CD14-positive monocyte (primary cell): ENCODE measurements at regions not wholly inside any gene's neighbourhood (a gene's known extent, or its start where the extent isn't known, plus 50 kb on each side); places are given as distances from the start of the nearest gene placed in this dataset.

Source experiments
- DNase-seq, 3 donors: peaks; one replicate each; pipeline ENCODE4 v3.0.0-alpha.2; 2011 to 2022
- H2AFZ ChIP-seq: 2 replicates; pipeline ENCODE4 v1.6.0; 2012; ENCODE audit warnings: mild to moderate bottlenecking, low read depth, low read length, inconsistent platforms; ENCODE audit not compliant: insufficient read depth, poor library complexity, severe bottlenecking
- H3K27ac ChIP-seq, 2 donors: 1 replicate in 1 of 2; 2 replicates in 1 of 2; pipeline ENCODE4 v1.5.1; 2012 to 2013; ENCODE audit warnings: low read length in 2 of 2, control low read depth in 1 of 2, inconsistent platforms in 1 of 2, low read depth in 1 of 2, mild to moderate bottlenecking in 1 of 2
- H3K27me3 ChIP-seq, 2 donors: one replicate each; pipeline versions ENCODE4 v1.6.0 to v1.6.1; 2011 to 2013; ENCODE audit warnings: low read length in 2 of 2; ENCODE audit not compliant: control insufficient read depth in 2 of 2, insufficient read depth in 2 of 2
- H3K36me3 ChIP-seq, 2 donors: replicated peaks in 1 of 2; 1 replicate in 1 of 2; 2 replicates in 1 of 2; pipeline versions ENCODE4 v1.5.1 to v1.6.1; 2012 to 2013; ENCODE audit warnings: low read length in 2 of 2, control low read depth in 1 of 2, inconsistent platforms in 1 of 2, mild to moderate bottlenecking in 1 of 2; ENCODE audit not compliant: insufficient read depth in 2 of 2, control insufficient read depth in 1 of 2
- H3K4me1 ChIP-seq, 2 donors: 1 replicate in 1 of 2; 2 replicates in 1 of 2; pipeline versions ENCODE4 v1.5.1 to v1.6.1; 2012 to 2013; ENCODE audit warnings: low read length in 2 of 2, control low read depth in 1 of 2, inconsistent platforms in 1 of 2, mild to moderate bottlenecking in 1 of 2, moderate library complexity in 1 of 2; ENCODE audit not compliant: insufficient read depth in 2 of 2, control insufficient read depth in 1 of 2
- H3K4me2 ChIP-seq: replicated peaks from 2 replicates; pipeline ENCODE3; 2012; ENCODE audit warnings: low read length, moderate library complexity, mild to moderate bottlenecking; ENCODE audit not compliant: poor library complexity, severe bottlenecking; ENCODE audit errors: extremely low read depth
- H3K4me3 ChIP-seq, 3 experiments: fragments of 200-600 bp in 1 of 3; sonication (generic) in 1 of 3; replicated peaks in 1 of 3; 1 replicate in 2 of 3; 2 replicates in 1 of 3; pipeline ENCODE4 v1.5.1; 2011 to 2013; ENCODE audit warnings: low read length in 3 of 3, mild to moderate bottlenecking in 3 of 3, control low read depth in 2 of 3, low read depth in 2 of 3, inconsistent platforms in 1 of 3, moderate library complexity in 1 of 3
- H3K79me2 ChIP-seq: 2 replicates; pipeline ENCODE4 v1.6.0; 2012; ENCODE audit warnings: mild to moderate bottlenecking, control low read depth, inconsistent platforms, low read length, moderate library complexity; ENCODE audit not compliant: insufficient read depth
- H3K9ac ChIP-seq: 2 replicates; pipeline ENCODE4 v1.6.0; 2017; ENCODE audit warnings: low read length, mild to moderate bottlenecking; ENCODE audit not compliant: insufficient read depth, poor library complexity, severe bottlenecking
- H3K9me3 ChIP-seq, 2 donors: replicated peaks in 1 of 2; 1 replicate in 1 of 2; 2 replicates in 1 of 2; pipeline versions ENCODE4 v1.5.1 to v1.6.1; 2012 to 2013; ENCODE audit warnings: low read length in 2 of 2, control low read depth in 1 of 2; ENCODE audit not compliant: control insufficient read depth in 1 of 2, insufficient read depth in 1 of 2
- H4K20me1 ChIP-seq: 2 replicates; pipeline ENCODE4 v1.6.0; 2012; ENCODE audit warnings: mild to moderate bottlenecking, low read length, control low read depth, moderate library complexity; ENCODE audit not compliant: insufficient read depth
- H3K27ac Mint-ChIP-seq, 7 donors: one replicate each; pipeline ENCODE4 v1.8.0; 2020; ENCODE audit warnings: mild to moderate bottlenecking in 7 of 7, mixed read lengths in 7 of 7, moderate library complexity in 6 of 7, inconsistent platforms in 2 of 7
- H3K27me3 Mint-ChIP-seq, 3 donors: one replicate each; pipeline ENCODE4 v1.8.0; 2021 to 2022; ENCODE audit warnings: low read depth in 3 of 3, mild to moderate bottlenecking in 3 of 3, mixed read lengths in 3 of 3, moderate library complexity in 3 of 3, inconsistent platforms in 1 of 3
- H3K36me3 Mint-ChIP-seq, 2 donors: one replicate each; pipeline ENCODE4 v1.8.0; 2020; ENCODE audit warnings: mixed read lengths in 2 of 2, inconsistent platforms in 1 of 2, mild to moderate bottlenecking in 1 of 2
- H3K4me1 Mint-ChIP-seq: one replicate; pipeline ENCODE4 v1.8.0; 2020; ENCODE audit warnings: mild to moderate bottlenecking, mixed read lengths
- H3K4me3 Mint-ChIP-seq, 2 donors: one replicate each; pipeline ENCODE4 v1.8.0; 2020; ENCODE audit warnings: mild to moderate bottlenecking in 2 of 2, mixed read lengths in 2 of 2, moderate library complexity in 1 of 2
- H3K9me3 Mint-ChIP-seq, 7 donors: one replicate each; pipeline ENCODE4 v1.8.0; 2020 to 2022; ENCODE audit warnings: mixed read lengths in 7 of 7, mild to moderate bottlenecking in 6 of 7, moderate library complexity in 6 of 7, inconsistent platforms in 2 of 7
- WGBS: methylation state at CpG from one replicate; pipeline ENCODE4 v1.1.5; 2013; ENCODE audit warnings: missing lambda C conversion rate; ENCODE audit not compliant: insufficient coverage; 5-methylcytosine and 5-hydroxymethylcytosine counted together
- intact Hi-C, 2 donors: fragments of 100-400 bp; cut with micrococcal nuclease; formaldehyde crosslinking; loops; one replicate each; pipeline versions ENCODE4 v1.15.0 to v1.15.1; 2023
- TF ChIP-seq, protein P1 (sequence below): fragments of 200-600 bp; IDR thresholded peaks from one replicate; pipeline ENCODE4 v1.8.0; 2022; ENCODE audit warnings: antibody characterized with exemption, mild to moderate bottlenecking

GRCh38 chr5:23260621-23261020 is 246.8 kb upstream of the PRDM9 start:
- Histone ChIP-seq H3K4me2 (no peak overlapping the region), H3K36me3 (no peaks in the 10 kb centered on the region), H3K4me1 (no peaks in the 10 kb centered on the region), H3K27me3 (no peaks in the 10 kb centered on the region), H3K9me3 (no peaks in the 10 kb centered on the region), H3K27ac (no peak overlapping the region), H3K4me3 (no peak overlapping the region), H3K79me2 (no peaks in the 10 kb centered on the region), H4K20me1 (no peaks in the 10 kb centered on the region), H3K9ac (no peak overlapping the region), H2AFZ (no peak overlapping the region)
- DNase-seq, result no peak
- no peaks in the 10 kb centered on the region for H3K9me3 Mint-ChIP-seq
- no peak overlapping the region for H3K27ac Mint-ChIP-seq
- no peaks in the 10 kb centered on the region for H3K27me3 Mint-ChIP-seq
- no peaks in the 10 kb centered on the region for H3K4me1 Mint-ChIP-seq
- H3K36me3 Mint-ChIP-seq, result no peaks in the 10 kb centered on the region
- TF ChIP-seq, protein P1, sequence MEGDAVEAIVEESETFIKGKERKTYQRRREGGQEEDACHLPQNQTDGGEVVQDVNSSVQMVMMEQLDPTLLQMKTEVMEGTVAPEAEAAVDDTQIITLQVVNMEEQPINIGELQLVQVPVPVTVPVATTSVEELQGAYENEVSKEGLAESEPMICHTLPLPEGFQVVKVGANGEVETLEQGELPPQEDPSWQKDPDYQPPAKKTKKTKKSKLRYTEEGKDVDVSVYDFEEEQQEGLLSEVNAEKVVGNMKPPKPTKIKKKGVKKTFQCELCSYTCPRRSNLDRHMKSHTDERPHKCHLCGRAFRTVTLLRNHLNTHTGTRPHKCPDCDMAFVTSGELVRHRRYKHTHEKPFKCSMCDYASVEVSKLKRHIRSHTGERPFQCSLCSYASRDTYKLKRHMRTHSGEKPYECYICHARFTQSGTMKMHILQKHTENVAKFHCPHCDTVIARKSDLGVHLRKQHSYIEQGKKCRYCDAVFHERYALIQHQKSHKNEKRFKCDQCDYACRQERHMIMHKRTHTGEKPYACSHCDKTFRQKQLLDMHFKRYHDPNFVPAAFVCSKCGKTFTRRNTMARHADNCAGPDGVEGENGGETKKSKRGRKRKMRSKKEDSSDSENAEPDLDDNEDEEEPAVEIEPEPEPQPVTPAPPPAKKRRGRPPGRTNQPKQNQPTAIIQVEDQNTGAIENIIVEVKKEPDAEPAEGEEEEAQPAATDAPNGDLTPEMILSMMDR, result no peak
- H3K4me3 Mint-ChIP-seq, result no peak overlapping the region
- intact Hi-C loops, result no loop called here
- WGBS, result no CpG with 5 or more reads among the region's 1 CpG

DNA sequence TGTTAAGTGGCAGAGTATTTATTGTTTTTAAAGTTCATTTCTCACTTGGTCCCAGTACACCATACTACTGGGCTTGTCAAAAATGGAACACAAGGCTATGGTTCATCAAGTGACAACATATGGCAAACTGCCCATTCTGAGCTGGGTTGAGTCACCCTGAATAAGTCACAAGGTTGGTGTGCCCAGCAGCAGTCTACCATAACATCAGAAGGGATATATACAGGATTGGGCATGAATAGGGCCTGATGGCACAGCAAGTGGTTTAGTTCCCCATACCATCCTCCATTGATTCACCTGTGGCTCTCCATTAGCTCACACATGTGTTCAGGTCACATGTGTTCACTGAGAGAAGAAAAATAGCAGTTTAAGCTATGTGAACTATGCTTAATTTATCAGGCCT is 249.8 kb upstream of the PRDM9 start:
- Mint-ChIP-seq H3K4me3 (no peak overlapping the region), H3K9me3 (peaks cover 0 to 3% (median 0%) of the 10 kb centered on the region in 7 donors), H3K27me3 (no peaks in the 10 kb centered on the region), H3K36me3 (no peaks in the 10 kb centered on the region), H3K27ac (no peak overlapping the region), H3K4me1 (no peaks in the 10 kb centered on the region)
- Histone ChIP-seq H3K27me3 (no peaks in the 10 kb centered on the region), H3K9ac (no peak overlapping the region), H3K4me1 (no peaks in the 10 kb centered on the region), H3K9me3 (no peaks in the 10 kb centered on the region), H2AFZ (no peak overlapping the region), H3K36me3 (no peaks in the 10 kb centered on the region), H3K27ac (no peak overlapping the region), H4K20me1 (no peaks in the 10 kb centered on the region), H3K79me2 (no peaks in the 10 kb centered on the region), H3K4me3 (no peak overlapping the region), H3K4me2 (no peak overlapping the region)
- intact Hi-C loops, result no loop called here
- TF ChIP-seq, protein P1, result no peak
- DNase-seq, result no peak
